K562 (cell line): ENCODE measurements at regions not wholly inside any gene's neighbourhood (a gene's known extent, or its start where the extent isn't known, plus 50 kb on each side); places are given as distances from the start of the nearest gene placed in this dataset.

Source experiments
- ATAC-seq: fragments of 200-7000 bp; cut with Tn5 transposase; 3 replicates; pipeline ENCODE4 v1.9.1; 2020; ENCODE audit warnings: moderate library complexity
- BruUV-seq: library from RNA; stranded (reverse); fragments of 400-500 nt; replicated peaks from 2 replicates; lab custom pipeline; 2021; lab: Mats Ljungman, UMichigan
- CTCF ChIA-PET: fragments of 300-600 bp; formaldehyde crosslinking; extraction: SDS; loops from one replicate; lab custom pipeline; 2021; ENCODE audit warnings: low intra/inter-chr PET ratio; lab: Yijun Ruan, JAX
- POLR2A ChIA-PET: fragments of 300-600, 350-650 bp; sonication (Branson Sonifier 250); formaldehyde crosslinking; extraction: SDS; loops from one replicate; lab custom pipeline; 2021; ENCODE audit warnings: antibody characterized with exemption, inconsistent platforms; lab: Yijun Ruan, JAX
- DNase-seq, 4 experiments: peaks; one replicate each; pipeline versions ENCODE4 v3.0.0 to v3.0.0-alpha.2; 2011 to 2018; ENCODE audit warnings: low spot score in 3 of 4, mixed read lengths in 3 of 4; ENCODE audit errors: extremely low read depth in 1 of 4
- FAIRE-seq: peaks from 2 replicates; lab custom pipeline; 2011; peaks lifted over from hg19 to GRCh38; lab: Jason Lieb, UNC
- H2AFZ ChIP-seq: 2 replicates; pipeline ENCODE4 v1.6.0; 2011; ENCODE audit warnings: low read depth, low read length, control low read depth, inconsistent platforms
- H3K27ac ChIP-seq: fragments of 200-600 bp; 3 replicates; pipeline ENCODE4 v1.8.0; 2011; ENCODE audit warnings: low read depth, mild to moderate bottlenecking, control low read depth, inconsistent platforms, low read length, moderate library complexity, mixed read lengths; ENCODE audit errors: extremely low read depth
- H3K27me3 ChIP-seq, 2 experiments: fragments of 300-600 bp in 1 of 2; 2 replicates in 1 of 2; 3 replicates in 1 of 2; pipeline versions ENCODE4 v1.6.0 to v1.8.0; 2011; ENCODE audit warnings: inconsistent platforms in 2 of 2, low read length in 2 of 2, mild to moderate bottlenecking in 1 of 2, mixed read lengths in 1 of 2, moderate library complexity in 1 of 2; ENCODE audit not compliant: control insufficient read depth in 2 of 2, insufficient read depth in 2 of 2
- H3K36me3 ChIP-seq: fragments of 300-600 bp; 3 replicates; pipeline ENCODE4 v1.8.0; 2011; ENCODE audit warnings: mild to moderate bottlenecking, low read length, inconsistent platforms; ENCODE audit not compliant: control insufficient read depth, insufficient read depth
- H3K4me1 ChIP-seq, 2 experiments: fragments of 200-600 bp in 1 of 2; replicated peaks in 1 of 2; 2 replicates in 1 of 2; 3 replicates in 1 of 2; pipeline versions ENCODE4 v1.5.1 to v1.8.0; 2011; ENCODE audit warnings: inconsistent platforms in 2 of 2, low read length in 2 of 2, mild to moderate bottlenecking in 1 of 2, mixed read lengths in 1 of 2, moderate library complexity in 1 of 2; ENCODE audit not compliant: control insufficient read depth in 2 of 2, insufficient read depth in 2 of 2
- H3K4me2 ChIP-seq: 2 replicates; pipeline ENCODE4 v1.6.1; 2011; ENCODE audit warnings: low read length, control low read depth, inconsistent platforms, mixed read lengths; ENCODE audit not compliant: insufficient read depth
- H3K4me3 ChIP-seq: fragments of 200-600 bp; sonication (generic), shearing (Covaris generic); 2 replicates; pipeline ENCODE4 v1.5.1; 2016; ENCODE audit warnings: control low read depth, inconsistent platforms
- H3K79me2 ChIP-seq: fragments of 200-600 bp; 3 replicates; pipeline ENCODE4 v1.8.0; 2011; ENCODE audit warnings: low read length, inconsistent platforms; ENCODE audit not compliant: control insufficient read depth, insufficient read depth
- H3K9ac ChIP-seq, 2 experiments: 2 replicates each; pipeline versions ENCODE4 v1.6.0 to v1.6.1; 2011; ENCODE audit warnings: low read depth in 2 of 2, low read length in 2 of 2, control low read depth in 1 of 2, inconsistent platforms in 1 of 2, mild to moderate bottlenecking in 1 of 2, mixed read lengths in 1 of 2; ENCODE audit not compliant: insufficient read depth in 1 of 2
- H3K9me1 ChIP-seq: one replicate; pipeline ENCODE4 v1.6.0; 2011; ENCODE audit warnings: inconsistent platforms, mild to moderate bottlenecking, low read length, moderate library complexity; ENCODE audit not compliant: control insufficient read depth, insufficient read depth
- H3K9me3 ChIP-seq: replicated peaks from 2 replicates; pipeline ENCODE4 v1.5.1; 2011; ENCODE audit warnings: low read depth, low read length, inconsistent platforms; ENCODE audit not compliant: control insufficient read depth, insufficient read depth
- H4K20me1 ChIP-seq: replicated peaks from 2 replicates; pipeline ENCODE4 v1.6.1; 2011; ENCODE audit warnings: low read length, inconsistent platforms, mixed read lengths; ENCODE audit not compliant: control insufficient read depth, insufficient read depth
- BRD4 ChIP-seq: fragments of 200-600 bp; sonication (generic); IDR thresholded peaks from 2 replicates; pipeline ENCODE4 v1.6.1; 2017; ENCODE audit warnings: inconsistent platforms
- FOSL1 ChIP-seq: fragments of 200-800 bp; sonication (Bioruptor generic); conservative IDR thresholded peaks from 2 replicates; pipeline ENCODE4 v1.6.1; 2016; ENCODE audit warnings: missing genetic modification characterization, missing compliant biosample characterization
- FUS ChIP-seq: fragments of 200-400 bp; formaldehyde crosslinking; optimal IDR thresholded peaks from 2 replicates; pipeline ENCODE3; 2017; ENCODE audit warnings: low read depth, low read length
- HDAC2 ChIP-seq: fragments of 450-650 bp; IDR thresholded peaks from 2 replicates; pipeline ENCODE4 v1.6.1; 2016; ENCODE audit warnings: mild to moderate bottlenecking
- HSF4 ChIP-seq: fragments of 250-450 bp; sonication (Bioruptor Pico); IDR thresholded peaks from 2 replicates; pipeline ENCODE4 v2.1.2; 2022; ENCODE audit warnings: mild to moderate bottlenecking, moderate library complexity, borderline replicate concordance
- JUND ChIP-seq, 2 experiments: IDR thresholded peaks; 2 replicates in 1 of 2; 3 replicates in 1 of 2; pipeline ENCODE4 v1.6.1; 2011; ENCODE audit warnings: borderline replicate concordance in 2 of 2, low read depth in 2 of 2, low read length in 2 of 2, improper control_type of control experiment in 1 of 2, missing biosample characterization in 1 of 2, missing genetic modification characterization in 1 of 2, missing genetic modification reagents in 1 of 2
- KLF6 ChIP-seq: fragments of 250-450 bp; sonication (Bioruptor Pico); IDR thresholded peaks from 2 replicates; pipeline ENCODE4 v1.4.0; 2020; ENCODE audit warnings: mild to moderate bottlenecking, moderate library complexity, borderline replicate concordance
- NEUROD1 ChIP-seq: fragments of 150-350 bp; IDR thresholded peaks from 2 replicates; pipeline ENCODE4 v1.6.1; 2014; ENCODE audit warnings: borderline replicate concordance, low read length, low read depth; ENCODE audit not compliant: partially characterized antibody
- OTX1 ChIP-seq: fragments of 450-650 bp; formaldehyde crosslinking; IDR thresholded peaks from 2 replicates; pipeline ENCODE4 v1.4.0; 2022; ENCODE audit warnings: mild to moderate bottlenecking
- PHB ChIP-seq: fragments of 250-450 bp; sonication (Bioruptor Pico); IDR thresholded peaks from 2 replicates; pipeline ENCODE4 v1.5.0; 2021
- PURB ChIP-seq: sonication (generic); formaldehyde crosslinking; IDR thresholded peaks from 2 replicates; pipeline ENCODE4 v1.9.0; 2021; ENCODE audit warnings: low read depth, mild to moderate bottlenecking, missing genetic modification reagents
- RFX1 ChIP-seq: fragments of 450-650 bp; IDR thresholded peaks from 2 replicates; pipeline ENCODE4 v1.6.1; 2016; ENCODE audit warnings: mild to moderate bottlenecking, moderate library complexity
- SETDB1 ChIP-seq: IDR thresholded peaks from one replicate; pipeline ENCODE4 v1.6.1; 2012; ENCODE audit warnings: low read length, control low read depth, inconsistent platforms
- SP1 ChIP-seq: sonication (generic); formaldehyde crosslinking; IDR thresholded peaks from 2 replicates; pipeline ENCODE4 v1.8.1; 2022; ENCODE audit warnings: mild to moderate bottlenecking, missing genetic modification reagents
- TOE1 ChIP-seq, 2 experiments: fragments of 450-650 bp in 1 of 2; sonication (generic) in 1 of 2; formaldehyde crosslinking in 1 of 2; IDR thresholded peaks; 2 replicates each; pipeline versions ENCODE4 v1.7.1 to v1.8.0; 2016 to 2022; ENCODE audit warnings: borderline replicate concordance in 2 of 2, mild to moderate bottlenecking in 2 of 2, antibody characterized with exemption in 1 of 2, inconsistent platforms in 1 of 2, low read depth in 1 of 2, missing genetic modification reagents in 1 of 2, moderate library complexity in 1 of 2
- ZNF174 ChIP-seq: fragments of 250-450 bp; sonication (Bioruptor Pico); IDR thresholded peaks from 2 replicates; pipeline ENCODE4 v1.4.0; 2020; ENCODE audit warnings: mild to moderate bottlenecking
- ZNF77 ChIP-seq: fragments of 250-450 bp; sonication (Bioruptor Pico); IDR thresholded peaks from 2 replicates; pipeline ENCODE4 v1.5.0; 2020
- WGBS: fragments of 100-300 bp; shearing (Covaris generic); methylation state at CpG from one replicate; pipeline ENCODE4 v1.1.6; 2016; ENCODE audit warnings: low coverage, mixed read lengths; ENCODE audit not compliant: insufficient coverage; ENCODE audit errors: missing lambda C conversion rate; 5-methylcytosine and 5-hydroxymethylcytosine counted together
- in situ Hi-C: fragments of 300-500 bp; cut with MboI; formaldehyde crosslinking; loops from 4 replicates; pipeline ENCODE4 v1.15.0; 2018; ENCODE audit warnings: inconsistent platforms, mixed read lengths
- intact Hi-C: fragments of 100-400 bp; cut with micrococcal nuclease; formaldehyde crosslinking; loops from 2 replicates; pipeline ENCODE4 v1.14.2; 2022
- TF ChIP-seq, protein P1 (sequence below): sonication (generic); formaldehyde crosslinking; IDR thresholded peaks from 2 replicates; pipeline ENCODE4 v1.8.0; 2022; ENCODE audit warnings: missing genetic modification reagents, mild to moderate bottlenecking, borderline replicate concordance
- TF ChIP-seq, protein P2 (sequence below), 2 experiments: fragments of 450-650 bp in 1 of 2; sonication (generic) in 1 of 2; formaldehyde crosslinking in 1 of 2; IDR thresholded peaks in 1 of 2; conservative IDR thresholded peaks in 1 of 2; 2 replicates each; pipeline versions ENCODE4 v1.6.1 to v1.8.1; 2016 to 2023; ENCODE audit warnings: mild to moderate bottlenecking in 2 of 2, moderate library complexity in 2 of 2, inconsistent platforms in 1 of 2, missing genetic modification reagents in 1 of 2

DNA sequence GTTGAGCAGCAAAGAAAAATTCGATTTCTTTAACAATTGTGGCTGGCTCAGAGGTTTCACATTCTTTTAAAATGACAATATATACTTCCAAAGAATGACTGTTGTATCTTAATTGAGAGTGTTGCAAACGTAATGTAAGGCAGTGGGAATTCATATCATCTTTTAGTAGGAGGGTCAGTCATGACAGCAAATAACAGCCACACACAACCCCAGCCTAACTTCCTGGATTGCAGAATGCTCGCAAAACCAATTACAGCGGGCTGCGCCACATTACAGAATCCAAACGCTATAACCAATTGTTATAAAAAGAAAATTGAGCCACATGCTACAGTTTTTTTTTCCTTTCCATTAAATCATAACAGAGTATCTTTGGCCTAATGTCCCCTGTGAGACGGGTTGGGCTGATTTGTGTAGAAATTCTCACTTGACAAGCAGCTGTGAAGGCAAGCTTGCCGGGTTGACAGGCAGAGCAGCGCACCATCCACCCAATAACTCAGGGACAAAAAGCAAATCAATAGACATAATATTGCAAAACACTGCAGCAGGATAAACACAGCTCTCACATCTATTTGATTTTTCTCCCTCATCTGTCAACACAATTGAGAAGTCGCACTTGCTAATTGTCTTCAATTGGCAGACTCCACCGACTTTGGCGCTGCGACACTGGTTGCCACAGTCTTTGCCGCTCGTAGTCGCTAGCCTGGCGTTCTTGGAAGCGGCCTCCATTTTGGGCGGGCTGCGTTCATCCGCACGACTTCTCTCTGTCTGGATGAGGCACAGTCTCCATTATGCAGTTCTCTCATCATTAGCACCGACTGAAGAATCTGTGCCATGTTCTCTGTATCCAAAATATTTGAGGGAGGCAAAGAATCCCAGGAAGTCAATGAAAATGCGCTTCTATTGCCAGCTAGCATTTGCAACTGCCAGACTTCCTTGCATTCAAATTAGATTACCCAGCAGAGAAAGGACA, 95.0 kb upstream of the CCDC68 start (continued):
- no peak for TF ChIP-seq KLF6 (CRISPR knock-in tag)

DNA sequence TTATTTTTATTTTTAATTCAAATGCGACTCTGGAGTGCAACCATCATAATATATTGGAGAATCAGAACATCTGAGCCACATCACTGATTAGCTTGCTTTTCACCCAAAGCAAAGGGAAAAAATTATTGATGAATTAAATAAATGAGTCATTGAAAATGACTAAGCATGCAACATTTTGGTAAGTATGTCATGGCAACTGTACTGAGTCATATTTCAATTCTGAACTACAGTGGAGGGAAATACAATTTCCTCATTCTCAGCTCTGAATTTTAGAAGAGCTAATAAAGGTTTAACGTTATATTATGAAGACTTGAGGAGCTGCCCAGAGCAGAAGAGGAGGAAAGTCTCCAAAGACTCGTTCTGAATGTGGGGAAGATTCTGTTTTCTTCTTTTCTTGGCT, 89.6 kb upstream of the CCDC68 start:
- intact Hi-C loops (no loop called here), in situ Hi-C loops (no loop called here)
- Histone ChIP-seq H3K4me3 (no peak overlapping the region), H3K9me1 (no peaks in the 10 kb centered on the region), H3K9me3 (no peaks in the 10 kb centered on the region), H3K9ac (no peak overlapping the region), H3K4me1 (no peaks in the 10 kb centered on the region; a peak in 1 of 5 replicates), H3K36me3 (no peaks in the 10 kb centered on the region), H3K27me3 (no peaks in the 10 kb centered on the region), H4K20me1 (no peaks in the 10 kb centered on the region), H3K4me2 (no peak overlapping the region), H3K27ac (no peak overlapping the region), H3K79me2 (no peaks in the 10 kb centered on the region), H2AFZ (no peak overlapping the region)
- no peak for TF ChIP-seq SP1 (CRISPR knock-in tag)
- TF ChIP-seq SETDB1 = no peak
- TF ChIP-seq FUS = no peak
- no peak for TF ChIP-seq NEUROD1
- no peak for TF ChIP-seq RFX1
- no peak for TF ChIP-seq OTX1
- no peak for TF ChIP-seq BRD4
- no peak for TF ChIP-seq ZNF77 (CRISPR knock-in tag)
- TF ChIP-seq HSF4 = no peak
- TF ChIP-seq PURB = no peak
- TF ChIP-seq JUND (IDR thresholded peaks at IDR 0.05; ENCODE audit: borderline replicate concordance, low read depth, low read length) = no peak
- 0 out of 3 replicates have a peak, but pooled peaks have one; percentile 19 for TF ChIP-seq JUND (tag; IDR thresholded peaks at IDR 0.05; ENCODE audit: borderline replicate concordance, low read depth, low read length)
- no peak for TF ChIP-seq HDAC2
- no peak for TF ChIP-seq ZNF174 (CRISPR knock-in tag)
- no peak for TF ChIP-seq TOE1 (IDR thresholded peaks at IDR 0.05; ENCODE audit: borderline replicate concordance)
- TF ChIP-seq TOE1 (CRISPR knock-in tag; IDR thresholded peaks at IDR 0.05; ENCODE audit: borderline replicate concordance, low read depth) = no peak
- TF ChIP-seq, protein P1, sequence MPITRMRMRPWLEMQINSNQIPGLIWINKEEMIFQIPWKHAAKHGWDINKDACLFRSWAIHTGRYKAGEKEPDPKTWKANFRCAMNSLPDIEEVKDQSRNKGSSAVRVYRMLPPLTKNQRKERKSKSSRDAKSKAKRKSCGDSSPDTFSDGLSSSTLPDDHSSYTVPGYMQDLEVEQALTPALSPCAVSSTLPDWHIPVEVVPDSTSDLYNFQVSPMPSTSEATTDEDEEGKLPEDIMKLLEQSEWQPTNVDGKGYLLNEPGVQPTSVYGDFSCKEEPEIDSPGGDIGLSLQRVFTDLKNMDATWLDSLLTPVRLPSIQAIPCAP (CRISPR knock-in tag) = no peak
- TF ChIP-seq FOSL1 (tag) = peak; percentile 80
- no peak for TF ChIP-seq PHB (CRISPR knock-in tag)
- TF ChIP-seq, protein P2, sequence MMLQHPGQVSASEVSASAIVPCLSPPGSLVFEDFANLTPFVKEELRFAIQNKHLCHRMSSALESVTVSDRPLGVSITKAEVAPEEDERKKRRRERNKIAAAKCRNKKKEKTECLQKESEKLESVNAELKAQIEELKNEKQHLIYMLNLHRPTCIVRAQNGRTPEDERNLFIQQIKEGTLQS (IDR thresholded peaks at IDR 0.05) = peak; percentile 49
- TF ChIP-seq, protein P2 (CRISPR knock-in tag; conservative IDR thresholded peaks at IDR 0.05) = no peak
- POLR2A ChIA-PET = interaction anchor here (0.8 kb wide), 1 partner anchor 18 kb away, joined by 4 read pairs; no protein-coding TSS in a partner anchor
- no TSS peak for BruUV-seq
- WGBS = 0% methylated on average over 2 of the region's 3 CpGs
- ATAC-seq (no peak), FAIRE-seq (no peak), DNase-seq (no peak)
- CTCF ChIA-PET = no interaction called here
